RWPE2 (cell line): ENCODE measurements at regions not wholly inside any gene's neighbourhood (a gene's known extent, or its start where the extent isn't known, plus 50 kb on each side); places are given as distances from the start of the nearest gene placed in this dataset.
A peak's percentile ranks its signal among the peaks of the same experiment; 100 is the strongest.
"Not testable (repeated sequence)": the region's sequence is repeated elsewhere in the genome, so short reads cannot be mapped to it uniquely, and the experiment has no call there.

Experiments
- ATAC-seq: fragments of 200-7000 bp; cut with Tn5 transposase; 3 replicates; pipeline ENCODE4 v1.9.1; 2021; ENCODE audit warnings: low read depth
- DNase-seq: peaks from one replicate; pipeline ENCODE4 v3.0.0-alpha.2; 2020; ENCODE audit warnings: low spot score
- H3K27ac ChIP-seq: fragments of 450-650 bp; 2 replicates; pipeline ENCODE4 v1.5.1; 2017; ENCODE audit warnings: mild to moderate bottlenecking; ENCODE audit not compliant: poor library complexity, severe bottlenecking
- H3K27me3 ChIP-seq: fragments of 250-450 bp; sonication (Bioruptor Pico); 2 replicates; pipeline ENCODE4 v1.5.1; 2021; ENCODE audit warnings: mild to moderate bottlenecking, moderate library complexity; ENCODE audit not compliant: insufficient read depth, poor library complexity, severe bottlenecking
- H3K36me3 ChIP-seq: fragments of 250-450 bp; sonication (Bioruptor Pico); 2 replicates; pipeline ENCODE4 v1.5.1; 2020; ENCODE audit warnings: low read depth, mild to moderate bottlenecking, moderate library complexity
- H3K4me1 ChIP-seq: fragments of 250-450 bp; sonication (Bioruptor Pico); 2 replicates; pipeline ENCODE4 v1.5.1; 2021; ENCODE audit warnings: mild to moderate bottlenecking, moderate library complexity; ENCODE audit not compliant: insufficient read depth, poor library complexity, severe bottlenecking
- H3K4me3 ChIP-seq: fragments of 250-450 bp; sonication (Bioruptor Pico); 2 replicates; pipeline ENCODE4 v1.5.1; 2021; ENCODE audit warnings: mild to moderate bottlenecking, moderate library complexity; ENCODE audit not compliant: severe bottlenecking
- H3K9me3 ChIP-seq: fragments of 250-450 bp; sonication (Bioruptor Pico); 2 replicates; pipeline ENCODE4 v1.5.1; 2021; ENCODE audit warnings: mild to moderate bottlenecking, moderate library complexity; ENCODE audit not compliant: severe bottlenecking
- CTCF ChIP-seq: fragments of 450-650 bp; IDR thresholded peaks from one replicate; pipeline ENCODE4 v1.5.1; 2017; ENCODE audit warnings: mild to moderate bottlenecking, moderate library complexity; ENCODE audit not compliant: poor library complexity, severe bottlenecking

- H3K27ac ChIP-seq = no peak overlapping the region
- H3K27me3 ChIP-seq = no peaks in the 10 kb centered on the region
- H3K4me3 ChIP-seq = no peak overlapping the region
- 0 out of 3 replicates have a peak, but pooled peaks have one; percentile 55 for ATAC-seq
- H3K9me3 ChIP-seq = no peaks in the 10 kb centered on the region
- TF ChIP-seq CTCF = no peak
- peaks cover 4% of the 10 kb centered on the region for H3K4me1 ChIP-seq
- no peak for DNase-seq
- H3K36me3 ChIP-seq = no peaks in the 10 kb centered on the region
Measured at GRCh38 chr2:225806105-225806504, 406.6 kb downstream of the NYAP2 start.

- not testable (repeated sequence) for H3K9me3 ChIP-seq, H3K27me3 ChIP-seq, H3K4me1 ChIP-seq, H3K36me3 ChIP-seq, DNase-seq, H3K27ac ChIP-seq, H3K4me3 ChIP-seq, ATAC-seq
Measured at GRCh38 chr2:225802076-225802475, 402.6 kb downstream of the NYAP2 start.

- H3K4me1 ChIP-seq = no peaks in the 10 kb centered on the region
- H3K27me3 ChIP-seq = no peaks in the 10 kb centered on the region
- no peak overlapping the region for H3K4me3 ChIP-seq
- no peaks in the 10 kb centered on the region for H3K9me3 ChIP-seq
- H3K27ac ChIP-seq = no peak overlapping the region
- ATAC-seq = no peak
- no peak for DNase-seq
- H3K36me3 ChIP-seq = no peaks in the 10 kb centered on the region
- no peak for TF ChIP-seq CTCF
Measured at GRCh38 chr2:225797394-225797793, 397.9 kb downstream of the NYAP2 start.

GRCh38 chr2:225794652-225795400, 395.3 kb downstream of the NYAP2 start:
- TF ChIP-seq CTCF = no peak
- Histone ChIP-seq H3K4me1 (no peaks in the 10 kb centered on the region), H3K9me3 (no peaks in the 10 kb centered on the region), H3K4me3 (no peak overlapping the region), H3K27me3 (no peaks in the 10 kb centered on the region), H3K27ac (no peak overlapping the region), H3K36me3 (no peaks in the 10 kb centered on the region)
- DNase-seq (no peak), ATAC-seq (no peak)

GRCh38 chr2:225793736-225794550, 394.4 kb downstream of the NYAP2 start:
- TF ChIP-seq CTCF = no peak
- no peaks in the 10 kb centered on the region for H3K27me3 ChIP-seq
- no peaks in the 10 kb centered on the region for H3K36me3 ChIP-seq
- H3K4me3 ChIP-seq = no peak overlapping the region
- H3K9me3 ChIP-seq = no peaks in the 10 kb centered on the region
- H3K27ac ChIP-seq = no peak overlapping the region
- ATAC-seq (no peak), DNase-seq (no peak)
- H3K4me1 ChIP-seq = no peaks in the 10 kb centered on the region
